HEK293T (cell line): ENCODE measurements at regions not wholly inside any gene's neighbourhood (a gene's known extent, or its start where the extent isn't known, plus 50 kb on each side); places are given as distances from the start of the nearest gene placed in this dataset.
"Not testable (repeated sequence)": the region's sequence is repeated elsewhere in the genome, so short reads cannot be mapped to it uniquely, and the experiment has no call there.

ENCODE experiments used
- CTCF ChIA-PET: fragments of 350-600 bp; formaldehyde crosslinking; extraction: SDS; loops from one replicate; lab custom pipeline; 2021; ENCODE audit warnings: antibody characterized with exemption, inconsistent platforms; lab: Yijun Ruan, JAX
- POLR2A ChIA-PET: fragments of 350-600 bp; formaldehyde crosslinking; extraction: SDS; loops from one replicate; lab custom pipeline; 2020; ENCODE audit warnings: antibody characterized with exemption, inconsistent platforms; lab: Yijun Ruan, JAX
- DNase-seq: peaks from one replicate; pipeline ENCODE4 v3.0.0; 2012; ENCODE audit warnings: mixed read lengths; ENCODE audit errors: extremely low spot score
- ARNT ChIP-seq: fragments of 450-650 bp; IDR thresholded peaks from 2 replicates; pipeline ENCODE4 v1.6.1; 2017; ENCODE audit warnings: mild to moderate bottlenecking
- BHLHE40 ChIP-seq: fragments of 450-650 bp; IDR thresholded peaks from 2 replicates; pipeline ENCODE4 v1.6.1; 2016; ENCODE audit warnings: mild to moderate bottlenecking, moderate library complexity, borderline replicate concordance
- CTBP1 ChIP-seq: fragments of 450-650 bp; IDR thresholded peaks from 2 replicates; pipeline ENCODE4 v1.6.1; 2016; ENCODE audit warnings: borderline replicate concordance
- ELF4 ChIP-seq: fragments of 450-650 bp; IDR thresholded peaks from 2 replicates; pipeline ENCODE4 v1.6.1; 2017; ENCODE audit warnings: antibody characterized with exemption
- FOXA1 ChIP-seq: fragments of 450-650 bp; IDR thresholded peaks from 2 replicates; pipeline ENCODE4 v1.6.1; 2016; ENCODE audit warnings: mild to moderate bottlenecking
- FOXK2 ChIP-seq: fragments of 450-650 bp; IDR thresholded peaks from 2 replicates; pipeline ENCODE4 v1.6.1; 2016; ENCODE audit warnings: mild to moderate bottlenecking
- FOXM1 ChIP-seq: fragments of 450-650 bp; IDR thresholded peaks from 2 replicates; pipeline ENCODE4 v1.6.1; 2017; ENCODE audit warnings: mild to moderate bottlenecking, borderline replicate concordance
- HDGF ChIP-seq: fragments of 450-650 bp; IDR thresholded peaks from 2 replicates; pipeline ENCODE4 v1.6.1; 2017; ENCODE audit warnings: antibody characterized with exemption, borderline replicate concordance
- L3MBTL2 ChIP-seq: fragments of 450-650 bp; conservative IDR thresholded peaks from 2 replicates; pipeline ENCODE4 v1.6.1; 2016; ENCODE audit warnings: mild to moderate bottlenecking
- LEF1 ChIP-seq: fragments of 450-650 bp; IDR thresholded peaks from 2 replicates; pipeline ENCODE4 v1.6.1; 2017; ENCODE audit warnings: mild to moderate bottlenecking, borderline replicate concordance
- NFRKB ChIP-seq: fragments of 450-650 bp; IDR thresholded peaks from 2 replicates; pipeline ENCODE4 v1.6.1; 2016; ENCODE audit warnings: mild to moderate bottlenecking, moderate library complexity
- PKNOX1 ChIP-seq: fragments of 450-650 bp; IDR thresholded peaks from 2 replicates; pipeline ENCODE4 v1.6.1; 2016
- SP1 ChIP-seq: fragments of 450-650 bp; IDR thresholded peaks from 2 replicates; pipeline ENCODE4 v1.6.1; 2017
- SUZ12 ChIP-seq: fragments of 450-650 bp; IDR thresholded peaks from 2 replicates; pipeline ENCODE4 v1.6.1; 2016; ENCODE audit warnings: mild to moderate bottlenecking
- TARDBP ChIP-seq: fragments of 450-650 bp; IDR thresholded peaks from 2 replicates; pipeline ENCODE4 v1.6.1; 2016
- ZNF384 ChIP-seq: fragments of 450-650 bp; IDR thresholded peaks from 2 replicates; pipeline ENCODE4 v1.6.1; 2016

DNA sequence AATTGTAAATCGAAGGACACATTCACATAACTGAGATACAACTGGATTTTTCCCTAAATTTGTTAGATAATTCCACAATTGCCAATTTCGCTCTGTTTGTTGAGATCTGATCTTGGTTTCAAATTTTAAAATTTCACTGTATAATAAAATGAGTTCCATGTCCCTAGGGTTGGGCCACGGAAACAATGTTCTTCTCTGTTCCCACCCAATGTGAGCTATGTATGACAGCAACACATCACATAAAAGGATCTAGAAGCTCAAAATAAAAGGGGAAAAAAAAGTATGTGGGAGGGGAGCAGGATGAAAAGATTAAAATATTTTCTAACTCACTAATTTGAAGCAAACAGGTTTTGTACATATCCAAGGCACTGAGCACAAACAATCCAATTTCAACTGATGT lies 287.8 kb upstream of the MKLN1 start:
- POLR2A ChIA-PET, result interaction anchor here (0.7 kb wide), 1 partner anchor 58 kb away, joined by 3 read pairs; no protein-coding TSS in a partner anchor
- no peak for TF ChIP-seq ARNT
- no peak for TF ChIP-seq SUZ12
- no peak for TF ChIP-seq FOXK2
- no peak for TF ChIP-seq CTBP1
- TF ChIP-seq LEF1, result no peak
- no peak for TF ChIP-seq BHLHE40
- no peak for TF ChIP-seq TARDBP

GRCh38 chr7:131040467-131040932 lies 287.2 kb upstream of the MKLN1 start:
- POLR2A ChIA-PET, result interaction anchor here (0.7 kb wide), 1 partner anchor 58 kb away, joined by 3 read pairs; no protein-coding TSS in a partner anchor
- peak; percentile 62 for DNase-seq
- CTCF ChIA-PET, result interaction anchor here (1.0 to 2.8 kb wide), 4 partner anchors 17 to 483 kb away, joined by 3 to 27 read pairs (median 4); no protein-coding TSS in a partner anchor

More for the DNA sequence above, 287.8 kb upstream of the MKLN1 start:
- CTCF ChIA-PET, result interaction anchor here (0.8 to 2.8 kb wide), 7 partner anchors 16 to 484 kb away, joined by 3 to 27 read pairs (median 5); no protein-coding TSS in a partner anchor
- DNase-seq, result no peak

GRCh38 chr7:131041012-131041695 lies 286.5 kb upstream of the MKLN1 start:
- DNase-seq, POLR2A ChIA-PET: not testable (repeated sequence)
- CTCF ChIA-PET, result interaction anchor here (1.2 to 2.8 kb wide), 3 partner anchors 17 to 166 kb away, joined by 3 to 27 read pairs (median 4); no protein-coding TSS in a partner anchor

More at GRCh38 chr7:131040467-131040932, 287.2 kb upstream of the MKLN1 start:
- no peak for TF ChIP-seq FOXA1
- no peak for TF ChIP-seq CTBP1
- TF ChIP-seq LEF1, result no peak
- no peak for TF ChIP-seq TARDBP
- no peak for TF ChIP-seq ARNT
- TF ChIP-seq FOXK2, result no peak
- no peak for TF ChIP-seq PKNOX1
- no peak for TF ChIP-seq ELF4
- no peak for TF ChIP-seq HDGF
- TF ChIP-seq L3MBTL2, result no peak
- TF ChIP-seq SUZ12, result no peak
- TF ChIP-seq BHLHE40, result no peak
- TF ChIP-seq ZNF384, result no peak
- TF ChIP-seq FOXM1, result no peak

- CTCF ChIA-PET, result interaction anchor here (0.6 to 0.7 kb wide), 2 partner anchors 140 to 450 kb away, joined by 3 to 5 read pairs; no protein-coding TSS in a partner anchor
- POLR2A ChIA-PET, result no interaction called here
- TF ChIP-seq BHLHE40 (no peak), LEF1 (no peak)
- no peak for DNase-seq
Observed at GRCh38 chr7:131042269-131043160, 285.2 kb upstream of the MKLN1 start.

DNA sequence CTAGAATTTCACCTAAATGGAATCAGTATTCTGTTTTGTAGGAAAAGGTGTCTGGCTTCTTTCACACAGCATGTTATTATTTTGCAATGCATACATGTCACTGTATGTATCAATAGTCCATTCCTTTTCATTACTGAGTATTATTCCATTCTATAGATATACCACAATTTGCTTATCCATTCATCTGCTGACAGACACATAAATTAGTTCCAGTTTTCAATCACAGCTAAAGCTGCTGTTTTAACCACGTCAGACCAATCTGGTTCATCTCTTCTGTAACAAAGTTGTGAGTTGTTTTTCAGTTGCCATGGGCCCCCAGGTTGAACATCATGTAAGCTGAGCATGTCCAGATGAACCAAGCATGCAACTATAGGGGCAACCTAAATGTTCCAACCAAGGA lies 282.1 kb upstream of the MKLN1 start:
- no peak for TF ChIP-seq L3MBTL2
- no peak for TF ChIP-seq ELF4
- no peak for TF ChIP-seq ZNF384
- TF ChIP-seq FOXK2, result no peak
- no peak for TF ChIP-seq CTBP1
- no peak for TF ChIP-seq PKNOX1
- no peak for TF ChIP-seq TARDBP
- no peak for TF ChIP-seq ARNT
- no peak for TF ChIP-seq NFRKB
- no peak for TF ChIP-seq FOXA1
- no peak for TF ChIP-seq SP1
- no peak for TF ChIP-seq HDGF
- no peak for TF ChIP-seq LEF1
- no peak for TF ChIP-seq FOXM1
- no peak for TF ChIP-seq BHLHE40
- no peak for TF ChIP-seq SUZ12
- ChIA-PET POLR2A (no interaction called here), CTCF (interaction anchor here (0.6 kb wide), 1 partner anchor 11 kb away, joined by 3 read pairs; no protein-coding TSS in a partner anchor)
- DNase-seq, result no peak

DNA sequence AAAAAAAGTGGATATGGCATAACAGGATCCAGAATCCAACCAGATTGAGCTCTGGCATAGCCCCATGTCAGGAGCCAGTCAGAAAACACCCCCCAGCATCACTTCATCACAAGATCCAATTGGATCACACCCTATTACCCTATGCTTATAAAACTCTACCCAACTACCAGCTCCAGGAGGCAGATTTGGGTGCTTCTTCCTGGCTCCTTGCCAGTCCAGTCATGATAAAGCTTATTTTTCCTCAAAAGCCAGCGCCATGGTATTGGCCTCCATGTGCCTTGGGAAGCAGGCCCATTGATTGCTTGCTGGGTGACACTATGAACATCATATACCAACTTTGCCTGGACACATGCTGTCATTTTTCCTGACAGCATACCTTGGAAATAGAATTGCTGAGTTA lies 281.4 kb upstream of the MKLN1 start:
- no peak for DNase-seq
- TF ChIP-seq ARNT, result no peak
- no peak for TF ChIP-seq BHLHE40
- TF ChIP-seq PKNOX1, result no peak
- TF ChIP-seq L3MBTL2, result no peak
- TF ChIP-seq FOXA1, result no peak
- CTCF ChIA-PET, result interaction anchor here (0.6 kb wide), 1 partner anchor 12 kb away, joined by 3 read pairs; no protein-coding TSS in a partner anchor
- POLR2A ChIA-PET, result no interaction called here
